ENCODE measurements at regions not wholly inside any gene's neighbourhood (a gene's known extent, or its start where the extent isn't known, plus 50 kb on each side); places are given as distances from the start of the nearest gene placed in this dataset.

- TF ChIP-seq POLR2AphosphoS5 (IDR thresholded peaks at IDR 0.05; ENCODE audit: borderline replicate concordance, low read depth, low read length) (no peak), EZH2 (IDR thresholded peaks at IDR 0.05) (no peak), FOXP2 (optimal IDR thresholded peaks at IDR 0.05; ENCODE audit: control extremely low read depth, extremely low read length, insufficient read depth) (no peak)
Observed at GRCh38 chr12:34386016-34386415, 363.7 kb downstream of the ALG10 start.
